ENCODE measurements at regions not wholly inside any gene's neighbourhood (a gene's known extent, or its start where the extent isn't known, plus 50 kb on each side); places are given as distances from the start of the nearest gene placed in this dataset.

GRCh38 chr7:45975367-45975766 is 54.3 kb upstream of the IGFBP3 start:
- TF ChIP-seq NFRKB (IDR thresholded peaks at IDR 0.05) (no peak), FOXM1 (IDR thresholded peaks at IDR 0.05; ENCODE audit: borderline replicate concordance) (no peak), BHLHE40 (IDR thresholded peaks at IDR 0.05; ENCODE audit: borderline replicate concordance) (no peak), HDGF (IDR thresholded peaks at IDR 0.05; ENCODE audit: borderline replicate concordance) (no peak)

Measured in HEK293T (cell line).